Astrocyte (in vitro differentiated cells and primary cell): ENCODE measurements at regions not wholly inside any gene's neighbourhood (a gene's known extent, or its start where the extent isn't known, plus 50 kb on each side); places are given as distances from the start of the nearest gene placed in this dataset.
"Not testable (repeated sequence)": the region's sequence is repeated elsewhere in the genome, so short reads cannot be mapped to it uniquely, and the experiment has no call there.

ENCODE experiments used
- DNase-seq: peaks from one replicate; pipeline ENCODE4 v3.0.0-alpha.2; 2010; ENCODE audit warnings: low read depth
- FAIRE-seq: peaks from 2 replicates; lab custom pipeline; 2011; peaks lifted over from hg19 to GRCh38; lab: Jason Lieb, UNC
- H2AFZ ChIP-seq: 2 replicates; pipeline ENCODE4 v1.6.0; 2012; ENCODE audit warnings: low read depth, low read length, inconsistent platforms
- H3K27ac ChIP-seq: 2 replicates; pipeline ENCODE4 v1.5.1; 2011; ENCODE audit warnings: low read depth, low read length, inconsistent platforms
- H3K27me3 ChIP-seq: 2 replicates; pipeline ENCODE4 v1.6.0; 2011; ENCODE audit warnings: low read length, inconsistent platforms; ENCODE audit not compliant: insufficient read depth
- H3K36me3 ChIP-seq: 2 replicates; pipeline ENCODE4 v1.5.1; 2011; ENCODE audit warnings: low read length, inconsistent platforms; ENCODE audit not compliant: insufficient read depth
- H3K4me1 ChIP-seq: 2 replicates; pipeline ENCODE4 v1.5.1; 2011; ENCODE audit warnings: low read length, inconsistent platforms; ENCODE audit not compliant: insufficient read depth
- H3K4me2 ChIP-seq: 2 replicates; pipeline ENCODE4 v1.6.0; 2012; ENCODE audit warnings: low read length, inconsistent platforms
- H3K4me3 ChIP-seq: 2 replicates; pipeline ENCODE4 v1.5.1; 2011; ENCODE audit warnings: low read depth, mild to moderate bottlenecking, low read length, inconsistent platforms; ENCODE audit not compliant: insufficient read depth
- H3K79me2 ChIP-seq: 2 replicates; pipeline ENCODE4 v1.6.0; 2012; ENCODE audit warnings: mild to moderate bottlenecking, low read length, inconsistent platforms; ENCODE audit not compliant: insufficient read depth
- H3K9ac ChIP-seq: 2 replicates; pipeline ENCODE4 v1.6.0; 2012; ENCODE audit warnings: mild to moderate bottlenecking, low read length, inconsistent platforms
- H3K9me3 ChIP-seq: 2 replicates; pipeline ENCODE4 v1.5.1; 2012; ENCODE audit warnings: low read depth, mild to moderate bottlenecking, low read length, inconsistent platforms; ENCODE audit not compliant: insufficient read depth
- H4K20me1 ChIP-seq: 2 replicates; pipeline ENCODE4 v1.6.0; 2012; ENCODE audit warnings: low read length, inconsistent platforms; ENCODE audit not compliant: insufficient read depth
- H3K27ac Mint-ChIP-seq: one replicate; pipeline ENCODE4 v1.8.0; 2021; ENCODE audit warnings: mild to moderate bottlenecking, mixed read lengths; ENCODE audit not compliant: unreplicated experiment
- H3K27me3 Mint-ChIP-seq: one replicate; pipeline ENCODE4 v1.8.0; 2021; ENCODE audit warnings: low read depth, mixed read lengths; ENCODE audit not compliant: unreplicated experiment
- H3K36me3 Mint-ChIP-seq: one replicate; pipeline ENCODE4 v1.8.0; 2021; ENCODE audit warnings: low read depth, mixed read lengths; ENCODE audit not compliant: unreplicated experiment
- H3K4me1 Mint-ChIP-seq: one replicate; pipeline ENCODE4 v1.8.0; 2021; ENCODE audit warnings: low read depth, mixed read lengths; ENCODE audit not compliant: unreplicated experiment
- H3K4me3 Mint-ChIP-seq: one replicate; pipeline ENCODE4 v1.8.0; 2021; ENCODE audit warnings: mild to moderate bottlenecking, moderate library complexity, mixed read lengths; ENCODE audit not compliant: unreplicated experiment
- H3K9me3 Mint-ChIP-seq: one replicate; pipeline ENCODE4 v1.8.0; 2021; ENCODE audit warnings: mild to moderate bottlenecking, mixed read lengths; ENCODE audit not compliant: unreplicated experiment
- EZH2 ChIP-seq: IDR thresholded peaks from 2 replicates; pipeline ENCODE4 v1.6.1; 2012; ENCODE audit warnings: mild to moderate bottlenecking, low read length, inconsistent platforms; ENCODE audit not compliant: insufficient read depth
- TF ChIP-seq, protein P1 (sequence below): IDR thresholded peaks from 2 replicates; pipeline ENCODE4 v1.5.1; 2011; ENCODE audit warnings: low read depth, mild to moderate bottlenecking, inconsistent platforms, low read length, moderate library complexity; ENCODE audit not compliant: insufficient read depth

- H3K27me3 Mint-ChIP-seq = no peaks in the 10 kb centered on the region
- no peaks in the 10 kb centered on the region for H3K79me2 ChIP-seq
- no peaks in the 10 kb centered on the region for H4K20me1 ChIP-seq
- H3K9ac ChIP-seq = no peak overlapping the region
- no peak overlapping the region for H3K4me3 ChIP-seq
- no peaks in the 10 kb centered on the region for H3K36me3 ChIP-seq
- TF ChIP-seq, protein P1, sequence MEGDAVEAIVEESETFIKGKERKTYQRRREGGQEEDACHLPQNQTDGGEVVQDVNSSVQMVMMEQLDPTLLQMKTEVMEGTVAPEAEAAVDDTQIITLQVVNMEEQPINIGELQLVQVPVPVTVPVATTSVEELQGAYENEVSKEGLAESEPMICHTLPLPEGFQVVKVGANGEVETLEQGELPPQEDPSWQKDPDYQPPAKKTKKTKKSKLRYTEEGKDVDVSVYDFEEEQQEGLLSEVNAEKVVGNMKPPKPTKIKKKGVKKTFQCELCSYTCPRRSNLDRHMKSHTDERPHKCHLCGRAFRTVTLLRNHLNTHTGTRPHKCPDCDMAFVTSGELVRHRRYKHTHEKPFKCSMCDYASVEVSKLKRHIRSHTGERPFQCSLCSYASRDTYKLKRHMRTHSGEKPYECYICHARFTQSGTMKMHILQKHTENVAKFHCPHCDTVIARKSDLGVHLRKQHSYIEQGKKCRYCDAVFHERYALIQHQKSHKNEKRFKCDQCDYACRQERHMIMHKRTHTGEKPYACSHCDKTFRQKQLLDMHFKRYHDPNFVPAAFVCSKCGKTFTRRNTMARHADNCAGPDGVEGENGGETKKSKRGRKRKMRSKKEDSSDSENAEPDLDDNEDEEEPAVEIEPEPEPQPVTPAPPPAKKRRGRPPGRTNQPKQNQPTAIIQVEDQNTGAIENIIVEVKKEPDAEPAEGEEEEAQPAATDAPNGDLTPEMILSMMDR = no peak
- no peak for TF ChIP-seq EZH2
- no peaks in the 10 kb centered on the region for H3K27me3 ChIP-seq
- peaks cover 2% of the 10 kb centered on the region for H3K4me1 Mint-ChIP-seq
- no peaks in the 10 kb centered on the region for H3K4me1 ChIP-seq
- no peaks in the 10 kb centered on the region for H3K36me3 Mint-ChIP-seq
- no peak overlapping the region for H3K27ac ChIP-seq
- H3K4me2 ChIP-seq = no peak overlapping the region
- no peak overlapping the region for H3K27ac Mint-ChIP-seq
- no peak overlapping the region for H2AFZ ChIP-seq
- no peaks in the 10 kb centered on the region for H3K9me3 ChIP-seq
- FAIRE-seq (no peak), DNase-seq (no peak)
- H3K4me3 Mint-ChIP-seq = no peak overlapping the region
- peaks cover 2% of the 10 kb centered on the region for H3K9me3 Mint-ChIP-seq
Observed at GRCh38 chr6:23663652-23664051, 462.4 kb upstream of the NRSN1 start.

DNA sequence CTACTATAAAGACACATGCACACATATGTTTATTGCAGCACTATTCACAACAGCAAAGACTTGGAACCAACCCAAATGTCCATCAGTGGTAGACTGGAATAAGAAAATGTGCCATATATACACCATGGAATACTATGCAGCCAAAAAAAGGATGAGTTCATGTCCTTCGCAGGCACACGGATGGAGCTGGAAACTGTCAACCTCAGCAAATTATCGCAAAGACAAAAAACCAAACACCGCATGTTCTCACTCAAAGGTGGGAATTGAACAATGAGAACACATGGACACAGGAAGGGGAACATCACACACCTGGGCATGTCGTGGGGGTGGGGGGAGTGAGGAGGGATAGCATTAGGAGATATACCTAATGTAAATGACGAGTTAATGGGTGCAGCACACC, 460.1 kb upstream of the NRSN1 start:
- H2AFZ ChIP-seq, H3K9me3 Mint-ChIP-seq, H3K36me3 Mint-ChIP-seq, H3K4me1 Mint-ChIP-seq, H4K20me1 ChIP-seq, H3K4me3 ChIP-seq, H3K4me1 ChIP-seq, DNase-seq, H3K27ac Mint-ChIP-seq, H3K9me3 ChIP-seq, H3K36me3 ChIP-seq, H3K79me2 ChIP-seq, H3K27me3 ChIP-seq, H3K27ac ChIP-seq, H3K4me3 Mint-ChIP-seq, FAIRE-seq, H3K9ac ChIP-seq, H3K4me2 ChIP-seq, H3K27me3 Mint-ChIP-seq: not testable (repeated sequence)

DNA sequence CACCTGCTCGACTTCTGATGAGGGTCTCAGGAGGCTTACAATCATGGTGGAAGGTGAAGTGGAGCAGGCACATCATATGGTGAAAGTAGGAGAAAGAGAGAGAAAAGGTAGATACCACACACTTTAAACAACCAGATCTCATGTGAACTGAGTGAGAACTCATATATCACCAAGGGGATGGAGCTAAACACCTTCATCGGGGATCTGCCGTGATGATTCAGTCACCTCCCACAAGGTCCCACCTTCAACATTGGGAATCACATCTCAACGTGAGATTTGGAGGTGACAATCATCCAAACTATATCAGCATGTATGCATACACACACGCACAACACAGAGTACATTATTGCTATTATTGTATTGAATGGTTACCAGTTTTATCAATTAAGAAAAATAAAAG, 453.3 kb upstream of the NRSN1 start:
- no peak overlapping the region for H3K4me3 ChIP-seq
- H3K9me3 ChIP-seq = peaks cover 5% of the 10 kb centered on the region
- no peak for FAIRE-seq
- H3K79me2 ChIP-seq = no peaks in the 10 kb centered on the region
- TF ChIP-seq, protein P1 = no peak
- TF ChIP-seq EZH2 = no peak
- Mint-ChIP-seq H3K4me1 (no peaks in the 10 kb centered on the region), H3K27me3 (no peaks in the 10 kb centered on the region), H3K36me3 (no peaks in the 10 kb centered on the region), H3K27ac (no peak overlapping the region), H3K4me3 (no peak overlapping the region), H3K9me3 (peaks cover 8% of the 10 kb centered on the region)
- H3K27me3 ChIP-seq = no peaks in the 10 kb centered on the region
- H3K36me3 ChIP-seq = no peaks in the 10 kb centered on the region
- DNase-seq = no peak
- H3K4me2 ChIP-seq = no peak overlapping the region
- H3K9ac ChIP-seq = no peak overlapping the region
- H3K27ac ChIP-seq = no peak overlapping the region
- no peaks in the 10 kb centered on the region for H4K20me1 ChIP-seq
- no peak overlapping the region for H2AFZ ChIP-seq
- H3K4me1 ChIP-seq = no peaks in the 10 kb centered on the region
